Stomach (tissue), 8 donors: ENCODE measurements at regions not wholly inside any gene's neighbourhood (a gene's known extent, or its start where the extent isn't known, plus 50 kb on each side); places are given as distances from the start of the nearest gene placed in this dataset.

Experiments
- DNase-seq, 2 donors: peaks; one replicate each; pipeline versions ENCODE4 v3.0.0 to v3.0.0-alpha.2; 2013 to 2019
- H3K27ac ChIP-seq, 5 donors: fragments of 200-600 bp in 4 of 5; sonication (generic) in 4 of 5; one replicate each; pipeline ENCODE4 v1.5.1; 2013 to 2019; ENCODE audit warnings: mild to moderate bottlenecking in 1 of 5, moderate library complexity in 1 of 5
- H3K27me3 ChIP-seq, 3 donors: fragments of 200-600 bp; sonication (generic); one replicate each; pipeline ENCODE4 v1.5.1; 2017 to 2019; ENCODE audit warnings: mixed run types in 1 of 3
- H3K36me3 ChIP-seq, 4 donors: fragments of 200-600 bp; sonication (generic); 1 replicate in 3 of 4; 2 replicates in 1 of 4; pipeline ENCODE4 v1.5.1; 2016 to 2019
- H3K4me1 ChIP-seq, 4 donors: fragments of 200-600 bp; sonication (generic); one replicate each; pipeline ENCODE4 v1.5.1; 2016 to 2019
- H3K4me3 ChIP-seq, 4 donors: fragments of 200-600 bp; sonication (generic) in 3 of 4; one replicate each; pipeline ENCODE4 v1.5.1; 2016 to 2019; ENCODE audit warnings: mild to moderate bottlenecking in 1 of 4
- H3K9me3 ChIP-seq, 4 donors: fragments of 200-600 bp; sonication (generic); one replicate each; pipeline ENCODE4 v1.5.1; 2016 to 2019
- EP300 ChIP-seq: sonication (generic); formaldehyde crosslinking; IDR thresholded peaks from one replicate; pipeline ENCODE4 v1.6.1; 2017; ENCODE audit warnings: antibody characterized with exemption
- POLR2A ChIP-seq, 4 donors: fragments of 450-650 bp; IDR thresholded peaks; one replicate each; pipeline ENCODE4 v1.6.1; 2016; ENCODE audit warnings: antibody characterized with exemption in 4 of 4, control low read depth in 2 of 4, mild to moderate bottlenecking in 1 of 4, moderate library complexity in 1 of 4
- POLR2AphosphoS5 ChIP-seq, 3 donors: sonication (generic); formaldehyde crosslinking; IDR thresholded peaks; one replicate each; pipeline ENCODE4 v1.6.1; 2016; ENCODE audit warnings: antibody characterized with exemption in 3 of 3
- WGBS, 5 donors: extraction: QIAGEN DNeasy Blood & Tissue Kit in 3 of 5; methylation state at CpG; one replicate each; pipeline versions ENCODE4 v1.1.5 to v1.1.7; 2013 to 2018; 5-methylcytosine and 5-hydroxymethylcytosine counted together
- intact Hi-C: fragments of 100-400 bp; cut with DNase I; formaldehyde crosslinking; loops from one replicate; pipeline ENCODE4 v1.15.1; 2023; ENCODE audit warnings: low total_unique reads
- TF ChIP-seq, protein P1 (sequence below), 7 experiments: fragments of 450-650 bp in 4 of 7; fragments of 200-600 bp in 3 of 7; sonication (generic) in 3 of 7; IDR thresholded peaks; one replicate each; pipeline ENCODE4 v1.5.1; 2016 to 2019; ENCODE audit warnings: antibody characterized with exemption in 7 of 7, control low read depth in 2 of 7, mild to moderate bottlenecking in 1 of 7
- donor health status: healthy with polysubstance abuse.
- donor health status: Bipolar disorder and iron deficiency.
- donor health status: healthy.

DNA sequence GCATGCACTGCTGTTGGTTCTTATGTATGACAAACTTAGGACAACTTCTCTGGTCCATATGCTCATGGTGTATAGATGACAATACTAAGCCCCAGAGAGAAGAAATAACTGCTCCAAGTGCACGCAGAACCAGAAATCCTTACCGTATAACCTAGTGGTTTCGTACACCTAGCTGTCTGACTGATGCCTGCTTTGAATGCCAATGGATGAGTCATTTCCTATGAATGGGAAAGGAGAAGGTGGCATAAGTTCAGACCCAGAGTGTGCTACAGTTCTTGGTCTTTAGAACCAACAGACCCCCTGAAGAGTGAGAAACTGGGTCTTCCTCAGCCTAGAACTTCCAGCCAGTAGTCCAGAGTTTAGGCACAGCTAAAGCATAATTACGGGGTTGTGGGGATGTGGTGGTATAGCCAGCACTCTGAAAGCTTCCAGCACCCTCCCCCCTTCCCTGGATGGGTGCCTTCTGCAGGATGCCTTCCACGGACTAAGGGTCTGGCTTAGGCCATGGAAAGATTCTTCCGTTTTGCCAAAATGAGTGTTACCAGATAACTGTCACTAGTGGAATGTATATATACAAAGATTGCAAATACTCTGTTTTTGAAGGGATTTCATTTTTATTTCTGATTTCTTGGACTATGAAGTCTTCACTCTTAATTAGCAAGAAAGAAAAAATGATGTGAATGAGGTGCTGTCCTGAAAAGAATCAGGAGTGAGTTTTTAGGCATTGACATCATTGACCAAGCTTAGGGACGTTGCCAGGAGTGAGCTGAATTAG lies 84.6 kb upstream of the PACRGL start:
- peaks cover 0 to 11% (median 0%) of the 10 kb centered on the region in 4 donors for H3K36me3 ChIP-seq
- H3K9me3 ChIP-seq = no peaks in the 10 kb centered on the region
- H3K4me1 ChIP-seq = peaks cover 0 to 29% (median 7%) of the 10 kb centered on the region in 4 donors
- no peak overlapping the region for H3K4me3 ChIP-seq
- H3K27me3 ChIP-seq = no peaks in the 10 kb centered on the region
- intact Hi-C loops = no loop called here
- WGBS, 5 donors = 67 to 86% (median 82%) methylated on average over 6 to 7 of the region's 7 CpGs
- TF ChIP-seq POLR2AphosphoS5 (IDR thresholded peaks at IDR 0.05) = no peak
- no peak for TF ChIP-seq POLR2A (IDR thresholded peaks at IDR 0.05)
- TF ChIP-seq, protein P1, sequence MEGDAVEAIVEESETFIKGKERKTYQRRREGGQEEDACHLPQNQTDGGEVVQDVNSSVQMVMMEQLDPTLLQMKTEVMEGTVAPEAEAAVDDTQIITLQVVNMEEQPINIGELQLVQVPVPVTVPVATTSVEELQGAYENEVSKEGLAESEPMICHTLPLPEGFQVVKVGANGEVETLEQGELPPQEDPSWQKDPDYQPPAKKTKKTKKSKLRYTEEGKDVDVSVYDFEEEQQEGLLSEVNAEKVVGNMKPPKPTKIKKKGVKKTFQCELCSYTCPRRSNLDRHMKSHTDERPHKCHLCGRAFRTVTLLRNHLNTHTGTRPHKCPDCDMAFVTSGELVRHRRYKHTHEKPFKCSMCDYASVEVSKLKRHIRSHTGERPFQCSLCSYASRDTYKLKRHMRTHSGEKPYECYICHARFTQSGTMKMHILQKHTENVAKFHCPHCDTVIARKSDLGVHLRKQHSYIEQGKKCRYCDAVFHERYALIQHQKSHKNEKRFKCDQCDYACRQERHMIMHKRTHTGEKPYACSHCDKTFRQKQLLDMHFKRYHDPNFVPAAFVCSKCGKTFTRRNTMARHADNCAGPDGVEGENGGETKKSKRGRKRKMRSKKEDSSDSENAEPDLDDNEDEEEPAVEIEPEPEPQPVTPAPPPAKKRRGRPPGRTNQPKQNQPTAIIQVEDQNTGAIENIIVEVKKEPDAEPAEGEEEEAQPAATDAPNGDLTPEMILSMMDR (IDR thresholded peaks at IDR 0.05) = no peak
- no peak for TF ChIP-seq EP300
- no peak overlapping the region for H3K27ac ChIP-seq
- DNase-seq = no peak

DNA sequence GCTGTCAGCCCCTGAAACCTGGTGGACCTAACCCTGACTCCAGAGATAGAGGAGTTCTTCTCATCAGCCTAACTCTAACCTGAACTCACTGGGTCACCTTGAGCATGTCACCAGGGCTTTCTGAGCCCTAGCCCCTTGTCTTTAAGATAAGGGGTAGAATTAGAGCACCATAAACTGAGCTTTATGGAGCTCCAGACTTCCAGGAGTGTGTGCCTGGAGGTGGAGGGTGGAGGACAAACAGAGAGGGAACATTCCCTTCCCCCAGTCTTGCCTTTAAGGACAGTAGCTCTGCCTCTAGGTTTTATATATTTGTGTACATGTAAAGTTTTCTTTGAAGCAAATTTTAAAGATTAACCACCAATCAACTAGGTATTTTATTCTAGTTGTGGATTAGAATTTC lies 83.9 kb upstream of the PACRGL start:
- peaks cover 0 to 29% (median 7%) of the 10 kb centered on the region in 4 donors for H3K4me1 ChIP-seq
- intact Hi-C loops = no loop called here
- TF ChIP-seq EP300 (no peak), POLR2AphosphoS5 (IDR thresholded peaks at IDR 0.05) (no peak), POLR2A (IDR thresholded peaks at IDR 0.05) (no peak)
- TF ChIP-seq, protein P1 (IDR thresholded peaks at IDR 0.05) = no peak
- DNase-seq = no peak
- H3K27me3 ChIP-seq = no peaks in the 10 kb centered on the region
- H3K27ac ChIP-seq = no peak overlapping the region
- H3K9me3 ChIP-seq = no peaks in the 10 kb centered on the region
- H3K4me3 ChIP-seq = no peak overlapping the region
- H3K36me3 ChIP-seq = peaks cover 0 to 11% (median 0%) of the 10 kb centered on the region in 4 donors

DNA sequence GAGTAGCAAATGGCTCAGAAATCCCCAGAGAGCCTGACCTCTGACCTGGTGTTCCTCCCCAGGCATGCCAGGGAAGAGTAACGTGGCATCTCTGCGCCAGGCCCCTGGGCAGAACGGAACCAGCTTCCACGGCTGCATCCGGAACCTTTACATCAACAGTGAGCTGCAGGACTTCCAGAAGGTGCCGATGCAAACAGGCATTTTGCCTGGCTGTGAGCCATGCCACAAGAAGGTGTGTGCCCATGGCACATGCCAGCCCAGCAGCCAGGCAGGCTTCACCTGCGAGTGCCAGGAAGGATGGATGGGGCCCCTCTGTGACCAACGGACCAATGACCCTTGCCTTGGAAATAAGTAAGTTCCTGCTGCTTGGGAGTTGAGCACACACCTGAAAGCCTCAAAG lies 83.4 kb upstream of the PACRGL start:
- H3K36me3 ChIP-seq = peaks cover 0 to 11% (median 0%) of the 10 kb centered on the region in 4 donors
- H3K4me3 ChIP-seq = no peak overlapping the region
- H3K27me3 ChIP-seq = no peaks in the 10 kb centered on the region
- no peak for DNase-seq
- no peak for TF ChIP-seq POLR2AphosphoS5 (IDR thresholded peaks at IDR 0.05)
- no peak for TF ChIP-seq POLR2A (IDR thresholded peaks at IDR 0.05)
- no peak for TF ChIP-seq EP300
- TF ChIP-seq, protein P1 (IDR thresholded peaks at IDR 0.05) = no peak
- H3K27ac ChIP-seq = no peak overlapping the region
- WGBS, 5 donors = 55 to 83% (median 81%) methylated on average over 7 to 8 of the region's 8 CpGs
- no peaks in the 10 kb centered on the region for H3K9me3 ChIP-seq
- peaks cover 0 to 29% (median 7%) of the 10 kb centered on the region in 4 donors for H3K4me1 ChIP-seq
- intact Hi-C loops = no loop called here

DNA sequence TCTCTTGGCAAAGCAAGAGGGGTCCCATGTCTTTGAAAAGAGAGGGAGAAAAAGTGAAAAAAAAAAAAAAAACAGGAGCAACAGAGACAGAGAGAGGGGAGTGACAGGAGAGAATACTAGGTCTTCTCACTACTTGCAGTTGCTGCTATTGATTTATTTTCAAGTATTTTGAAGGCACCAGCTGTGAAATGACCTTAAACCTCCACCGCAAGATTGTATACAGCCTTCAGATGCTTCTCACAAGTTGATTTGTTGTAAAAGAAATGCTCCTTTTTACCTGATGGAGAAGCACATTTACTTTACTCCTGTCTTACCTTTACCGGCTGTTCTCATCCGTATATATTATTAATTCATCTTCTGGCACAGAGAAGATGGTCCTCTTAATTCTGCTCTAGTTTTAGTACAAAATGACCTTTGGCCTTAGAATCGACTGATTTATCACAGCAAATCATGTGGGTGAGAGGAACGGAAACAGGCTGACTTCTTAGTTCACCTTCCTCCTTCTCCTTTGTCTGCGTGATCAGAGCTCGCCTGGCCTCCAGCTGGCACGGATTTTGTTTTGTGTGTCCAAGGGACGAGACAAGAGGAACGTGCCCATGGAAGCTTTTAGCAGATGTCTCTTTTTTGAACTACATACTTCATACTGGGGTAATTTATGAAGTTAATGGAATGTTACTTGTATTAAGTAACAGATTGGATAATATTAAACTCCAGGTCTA lies 82.4 kb upstream of the PACRGL start:
- Histone ChIP-seq H3K4me1 (peaks cover 0 to 29% (median 7%) of the 10 kb centered on the region in 4 donors), H3K9me3 (no peaks in the 10 kb centered on the region), H3K27ac (no peak overlapping the region), H3K4me3 (no peak overlapping the region), H3K36me3 (peaks cover 0 to 11% (median 0%) of the 10 kb centered on the region in 4 donors), H3K27me3 (no peaks in the 10 kb centered on the region)
- DNase-seq = peak in 1 of 2 donors; percentile 51
- 36 to 42% (median 39%) methylated on average over 10 of the region's 10 CpGs for WGBS, 5 donors
- TF ChIP-seq POLR2A (IDR thresholded peaks at IDR 0.05) (no peak), POLR2AphosphoS5 (IDR thresholded peaks at IDR 0.05) (no peak), EP300 (no peak)
- TF ChIP-seq, protein P1 (IDR thresholded peaks at IDR 0.05) = no peak
- intact Hi-C loops = no loop called here
